ENCODE measurements at regions not wholly inside any gene's neighbourhood (a gene's known extent, or its start where the extent isn't known, plus 50 kb on each side); places are given as distances from the start of the nearest gene placed in this dataset.

GRCh38 chr18:22344445-22344844 is 73.3 kb downstream of the CTAGE1 start:
- TF ChIP-seq POLR2A (IDR thresholded peaks at IDR 0.05): no peak
- no peak for TF ChIP-seq CTCF (IDR thresholded peaks at IDR 0.05)

Data from heart left ventricle (tissue), 13 donors.